Astrocyte (in vitro differentiated cells and primary cell): ENCODE measurements at regions not wholly inside any gene's neighbourhood (a gene's known extent, or its start where the extent isn't known, plus 50 kb on each side); places are given as distances from the start of the nearest gene placed in this dataset.

ENCODE experiments used
- DNase-seq: peaks from one replicate; pipeline ENCODE4 v3.0.0-alpha.2; 2010; ENCODE audit warnings: low read depth
- FAIRE-seq: peaks from 2 replicates; lab custom pipeline; 2011; peaks lifted over from hg19 to GRCh38; lab: Jason Lieb, UNC
- H2AFZ ChIP-seq: 2 replicates; pipeline ENCODE4 v1.6.0; 2012; ENCODE audit warnings: low read depth, low read length, inconsistent platforms
- H3K27ac ChIP-seq: 2 replicates; pipeline ENCODE4 v1.5.1; 2011; ENCODE audit warnings: low read depth, low read length, inconsistent platforms
- H3K27me3 ChIP-seq: 2 replicates; pipeline ENCODE4 v1.6.0; 2011; ENCODE audit warnings: low read length, inconsistent platforms; ENCODE audit not compliant: insufficient read depth
- H3K36me3 ChIP-seq: 2 replicates; pipeline ENCODE4 v1.5.1; 2011; ENCODE audit warnings: low read length, inconsistent platforms; ENCODE audit not compliant: insufficient read depth
- H3K4me1 ChIP-seq: 2 replicates; pipeline ENCODE4 v1.5.1; 2011; ENCODE audit warnings: low read length, inconsistent platforms; ENCODE audit not compliant: insufficient read depth
- H3K4me2 ChIP-seq: 2 replicates; pipeline ENCODE4 v1.6.0; 2012; ENCODE audit warnings: low read length, inconsistent platforms
- H3K4me3 ChIP-seq: 2 replicates; pipeline ENCODE4 v1.5.1; 2011; ENCODE audit warnings: low read depth, mild to moderate bottlenecking, low read length, inconsistent platforms; ENCODE audit not compliant: insufficient read depth
- H3K79me2 ChIP-seq: 2 replicates; pipeline ENCODE4 v1.6.0; 2012; ENCODE audit warnings: mild to moderate bottlenecking, low read length, inconsistent platforms; ENCODE audit not compliant: insufficient read depth
- H3K9ac ChIP-seq: 2 replicates; pipeline ENCODE4 v1.6.0; 2012; ENCODE audit warnings: mild to moderate bottlenecking, low read length, inconsistent platforms
- H3K9me3 ChIP-seq: 2 replicates; pipeline ENCODE4 v1.5.1; 2012; ENCODE audit warnings: low read depth, mild to moderate bottlenecking, low read length, inconsistent platforms; ENCODE audit not compliant: insufficient read depth
- H4K20me1 ChIP-seq: 2 replicates; pipeline ENCODE4 v1.6.0; 2012; ENCODE audit warnings: low read length, inconsistent platforms; ENCODE audit not compliant: insufficient read depth
- H3K27ac Mint-ChIP-seq: one replicate; pipeline ENCODE4 v1.8.0; 2021; ENCODE audit warnings: mild to moderate bottlenecking, mixed read lengths; ENCODE audit not compliant: unreplicated experiment
- H3K27me3 Mint-ChIP-seq: one replicate; pipeline ENCODE4 v1.8.0; 2021; ENCODE audit warnings: low read depth, mixed read lengths; ENCODE audit not compliant: unreplicated experiment
- H3K36me3 Mint-ChIP-seq: one replicate; pipeline ENCODE4 v1.8.0; 2021; ENCODE audit warnings: low read depth, mixed read lengths; ENCODE audit not compliant: unreplicated experiment
- H3K4me1 Mint-ChIP-seq: one replicate; pipeline ENCODE4 v1.8.0; 2021; ENCODE audit warnings: low read depth, mixed read lengths; ENCODE audit not compliant: unreplicated experiment
- H3K4me3 Mint-ChIP-seq: one replicate; pipeline ENCODE4 v1.8.0; 2021; ENCODE audit warnings: mild to moderate bottlenecking, moderate library complexity, mixed read lengths; ENCODE audit not compliant: unreplicated experiment
- H3K9me3 Mint-ChIP-seq: one replicate; pipeline ENCODE4 v1.8.0; 2021; ENCODE audit warnings: mild to moderate bottlenecking, mixed read lengths; ENCODE audit not compliant: unreplicated experiment
- CTCF ChIP-seq: IDR thresholded peaks from 2 replicates; pipeline ENCODE4 v1.5.1; 2011; ENCODE audit warnings: low read depth, mild to moderate bottlenecking, inconsistent platforms, low read length, moderate library complexity; ENCODE audit not compliant: insufficient read depth
- EZH2 ChIP-seq: IDR thresholded peaks from 2 replicates; pipeline ENCODE4 v1.6.1; 2012; ENCODE audit warnings: mild to moderate bottlenecking, low read length, inconsistent platforms; ENCODE audit not compliant: insufficient read depth

GRCh38 chr18:72207280-72207679 is 336.9 kb downstream of the CBLN2 start:
- Mint-ChIP-seq H3K4me3 (no peak overlapping the region), H3K4me1 (no peaks in the 10 kb centered on the region), H3K27ac (no peak overlapping the region), H3K9me3 (peaks cover 3% of the 10 kb centered on the region), H3K36me3 (no peaks in the 10 kb centered on the region), H3K27me3 (no peaks in the 10 kb centered on the region)
- peaks cover 3% of the 10 kb centered on the region for H3K9me3 ChIP-seq
- DNase-seq, result no peak
- no peak overlapping the region for H3K9ac ChIP-seq
- no peaks in the 10 kb centered on the region for H4K20me1 ChIP-seq
- H3K27ac ChIP-seq, result no peak overlapping the region
- H3K4me3 ChIP-seq, result no peak overlapping the region
- FAIRE-seq, result no peak
- no peaks in the 10 kb centered on the region for H3K27me3 ChIP-seq
- H3K79me2 ChIP-seq, result no peaks in the 10 kb centered on the region
- TF ChIP-seq CTCF (no peak), EZH2 (no peak)
- no peak overlapping the region for H2AFZ ChIP-seq
- no peak overlapping the region for H3K4me2 ChIP-seq
- H3K36me3 ChIP-seq, result no peaks in the 10 kb centered on the region
- no peaks in the 10 kb centered on the region for H3K4me1 ChIP-seq

GRCh38 chr18:72206814-72207213 is 337.3 kb downstream of the CBLN2 start:
- H3K36me3 Mint-ChIP-seq, result no peaks in the 10 kb centered on the region
- Histone ChIP-seq H3K9me3 (no peaks in the 10 kb centered on the region), H4K20me1 (no peaks in the 10 kb centered on the region), H3K27ac (no peak overlapping the region), H3K27me3 (no peaks in the 10 kb centered on the region), H3K4me3 (no peak overlapping the region), H2AFZ (no peak overlapping the region), H3K79me2 (no peaks in the 10 kb centered on the region), H3K4me1 (no peaks in the 10 kb centered on the region), H3K4me2 (no peak overlapping the region), H3K36me3 (no peaks in the 10 kb centered on the region), H3K9ac (no peak overlapping the region)
- H3K9me3 Mint-ChIP-seq, result no peaks in the 10 kb centered on the region
- H3K27ac Mint-ChIP-seq, result no peak overlapping the region
- no peaks in the 10 kb centered on the region for H3K27me3 Mint-ChIP-seq
- DNase-seq, result no peak
- no peak for FAIRE-seq
- H3K4me3 Mint-ChIP-seq, result no peak overlapping the region
- H3K4me1 Mint-ChIP-seq, result no peaks in the 10 kb centered on the region
- TF ChIP-seq CTCF (no peak), EZH2 (no peak)

GRCh38 chr18:72201032-72201431 is 343.1 kb downstream of the CBLN2 start:
- no peak overlapping the region for H3K4me3 Mint-ChIP-seq
- Histone ChIP-seq H2AFZ (no peak overlapping the region), H3K27ac (no peak overlapping the region), H3K4me1 (no peaks in the 10 kb centered on the region), H3K4me3 (no peak overlapping the region), H4K20me1 (no peaks in the 10 kb centered on the region), H3K36me3 (no peaks in the 10 kb centered on the region), H3K79me2 (no peaks in the 10 kb centered on the region), H3K4me2 (no peak overlapping the region), H3K27me3 (no peaks in the 10 kb centered on the region), H3K9me3 (no peaks in the 10 kb centered on the region), H3K9ac (no peak overlapping the region)
- FAIRE-seq (no peak), DNase-seq (no peak)
- H3K36me3 Mint-ChIP-seq, result no peaks in the 10 kb centered on the region
- peaks cover 5% of the 10 kb centered on the region for H3K9me3 Mint-ChIP-seq
- H3K4me1 Mint-ChIP-seq, result no peaks in the 10 kb centered on the region
- no peaks in the 10 kb centered on the region for H3K27me3 Mint-ChIP-seq
- no peak overlapping the region for H3K27ac Mint-ChIP-seq
- no peak for TF ChIP-seq CTCF
